ENCODE measurements at regions not wholly inside any gene's neighbourhood (a gene's known extent, or its start where the extent isn't known, plus 50 kb on each side); places are given as distances from the start of the nearest gene placed in this dataset.

GRCh38 chr1:166302989-166303758 lies 136.4 kb upstream of the FAM78B start:
- no peak for TF ChIP-seq EZH2 (IDR thresholded peaks at IDR 0.05; ENCODE audit: insufficient read depth, poor library complexity, severe bottlenecking)
- no peak for TF ChIP-seq EZH2phosphoT487 (IDR thresholded peaks at IDR 0.05; ENCODE audit: insufficient read depth, low read depth)

All from GM23248 (cell line).